CD14-positive monocyte (primary cell): ENCODE measurements at regions not wholly inside any gene's neighbourhood (a gene's known extent, or its start where the extent isn't known, plus 50 kb on each side); places are given as distances from the start of the nearest gene placed in this dataset.

Experiments
- DNase-seq, 3 donors: peaks; one replicate each; pipeline ENCODE4 v3.0.0-alpha.2; 2011 to 2022
- H2AFZ ChIP-seq: 2 replicates; pipeline ENCODE4 v1.6.0; 2012; ENCODE audit warnings: mild to moderate bottlenecking, low read depth, low read length, inconsistent platforms; ENCODE audit not compliant: insufficient read depth, poor library complexity, severe bottlenecking
- H3K27ac ChIP-seq, 2 donors: 1 replicate in 1 of 2; 2 replicates in 1 of 2; pipeline ENCODE4 v1.5.1; 2012 to 2013; ENCODE audit warnings: low read length in 2 of 2, control low read depth in 1 of 2, inconsistent platforms in 1 of 2, low read depth in 1 of 2, mild to moderate bottlenecking in 1 of 2
- H3K27me3 ChIP-seq, 2 donors: one replicate each; pipeline versions ENCODE4 v1.6.0 to v1.6.1; 2011 to 2013; ENCODE audit warnings: low read length in 2 of 2; ENCODE audit not compliant: control insufficient read depth in 2 of 2, insufficient read depth in 2 of 2
- H3K36me3 ChIP-seq, 2 donors: replicated peaks in 1 of 2; 1 replicate in 1 of 2; 2 replicates in 1 of 2; pipeline versions ENCODE4 v1.5.1 to v1.6.1; 2012 to 2013; ENCODE audit warnings: low read length in 2 of 2, control low read depth in 1 of 2, inconsistent platforms in 1 of 2, mild to moderate bottlenecking in 1 of 2; ENCODE audit not compliant: insufficient read depth in 2 of 2, control insufficient read depth in 1 of 2
- H3K4me1 ChIP-seq, 2 donors: 1 replicate in 1 of 2; 2 replicates in 1 of 2; pipeline versions ENCODE4 v1.5.1 to v1.6.1; 2012 to 2013; ENCODE audit warnings: low read length in 2 of 2, control low read depth in 1 of 2, inconsistent platforms in 1 of 2, mild to moderate bottlenecking in 1 of 2, moderate library complexity in 1 of 2; ENCODE audit not compliant: insufficient read depth in 2 of 2, control insufficient read depth in 1 of 2
- H3K4me2 ChIP-seq: replicated peaks from 2 replicates; pipeline ENCODE3; 2012; ENCODE audit warnings: low read length, moderate library complexity, mild to moderate bottlenecking; ENCODE audit not compliant: poor library complexity, severe bottlenecking; ENCODE audit errors: extremely low read depth
- H3K4me3 ChIP-seq, 3 experiments: fragments of 200-600 bp in 1 of 3; sonication (generic) in 1 of 3; replicated peaks in 1 of 3; 1 replicate in 2 of 3; 2 replicates in 1 of 3; pipeline ENCODE4 v1.5.1; 2011 to 2013; ENCODE audit warnings: low read length in 3 of 3, mild to moderate bottlenecking in 3 of 3, control low read depth in 2 of 3, low read depth in 2 of 3, inconsistent platforms in 1 of 3, moderate library complexity in 1 of 3
- H3K79me2 ChIP-seq: 2 replicates; pipeline ENCODE4 v1.6.0; 2012; ENCODE audit warnings: mild to moderate bottlenecking, control low read depth, inconsistent platforms, low read length, moderate library complexity; ENCODE audit not compliant: insufficient read depth
- H3K9ac ChIP-seq: 2 replicates; pipeline ENCODE4 v1.6.0; 2017; ENCODE audit warnings: low read length, mild to moderate bottlenecking; ENCODE audit not compliant: insufficient read depth, poor library complexity, severe bottlenecking
- H3K9me3 ChIP-seq, 2 donors: replicated peaks in 1 of 2; 1 replicate in 1 of 2; 2 replicates in 1 of 2; pipeline versions ENCODE4 v1.5.1 to v1.6.1; 2012 to 2013; ENCODE audit warnings: low read length in 2 of 2, control low read depth in 1 of 2; ENCODE audit not compliant: control insufficient read depth in 1 of 2, insufficient read depth in 1 of 2
- H4K20me1 ChIP-seq: 2 replicates; pipeline ENCODE4 v1.6.0; 2012; ENCODE audit warnings: mild to moderate bottlenecking, low read length, control low read depth, moderate library complexity; ENCODE audit not compliant: insufficient read depth
- H3K27ac Mint-ChIP-seq, 7 donors: one replicate each; pipeline ENCODE4 v1.8.0; 2020; ENCODE audit warnings: mild to moderate bottlenecking in 7 of 7, mixed read lengths in 7 of 7, moderate library complexity in 6 of 7, inconsistent platforms in 2 of 7
- H3K27me3 Mint-ChIP-seq, 3 donors: one replicate each; pipeline ENCODE4 v1.8.0; 2021 to 2022; ENCODE audit warnings: low read depth in 3 of 3, mild to moderate bottlenecking in 3 of 3, mixed read lengths in 3 of 3, moderate library complexity in 3 of 3, inconsistent platforms in 1 of 3
- H3K36me3 Mint-ChIP-seq, 2 donors: one replicate each; pipeline ENCODE4 v1.8.0; 2020; ENCODE audit warnings: mixed read lengths in 2 of 2, inconsistent platforms in 1 of 2, mild to moderate bottlenecking in 1 of 2
- H3K4me1 Mint-ChIP-seq: one replicate; pipeline ENCODE4 v1.8.0; 2020; ENCODE audit warnings: mild to moderate bottlenecking, mixed read lengths
- H3K4me3 Mint-ChIP-seq, 2 donors: one replicate each; pipeline ENCODE4 v1.8.0; 2020; ENCODE audit warnings: mild to moderate bottlenecking in 2 of 2, mixed read lengths in 2 of 2, moderate library complexity in 1 of 2
- H3K9me3 Mint-ChIP-seq, 7 donors: one replicate each; pipeline ENCODE4 v1.8.0; 2020 to 2022; ENCODE audit warnings: mixed read lengths in 7 of 7, mild to moderate bottlenecking in 6 of 7, moderate library complexity in 6 of 7, inconsistent platforms in 2 of 7
- WGBS: methylation state at CpG from one replicate; pipeline ENCODE4 v1.1.5; 2013; ENCODE audit warnings: missing lambda C conversion rate; ENCODE audit not compliant: insufficient coverage; 5-methylcytosine and 5-hydroxymethylcytosine counted together
- intact Hi-C, 2 donors: fragments of 100-400 bp; cut with micrococcal nuclease; formaldehyde crosslinking; loops; one replicate each; pipeline versions ENCODE4 v1.15.0 to v1.15.1; 2023
- TF ChIP-seq, protein P1 (sequence below): fragments of 200-600 bp; IDR thresholded peaks from one replicate; pipeline ENCODE4 v1.8.0; 2022; ENCODE audit warnings: antibody characterized with exemption, mild to moderate bottlenecking

DNA sequence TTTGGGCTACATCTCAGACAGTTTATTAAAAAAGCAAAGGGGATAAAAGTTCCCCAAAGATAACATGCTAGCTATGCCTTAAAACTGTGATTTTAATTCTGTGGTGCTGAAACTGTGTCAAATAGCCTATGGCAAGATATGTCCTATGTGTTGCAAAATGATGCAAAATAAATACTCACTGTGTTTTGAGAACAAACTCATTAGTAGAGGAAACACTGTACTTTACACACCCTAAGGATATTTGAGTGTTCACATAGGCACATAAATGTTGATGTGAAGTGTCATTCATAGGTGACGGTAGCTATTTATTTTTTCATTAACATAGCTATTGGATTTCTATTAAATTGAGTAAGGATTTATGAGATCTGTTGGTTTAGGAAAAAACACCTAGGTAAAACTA, 351.9 kb downstream of the FAT4 start:
- Histone ChIP-seq H3K27me3 (no peaks in the 10 kb centered on the region), H3K27ac (no peak overlapping the region), H3K9ac (no peak overlapping the region), H3K4me3 (no peak overlapping the region), H3K4me1 (no peaks in the 10 kb centered on the region), H3K79me2 (no peaks in the 10 kb centered on the region), H3K4me2 (no peak overlapping the region), H4K20me1 (no peaks in the 10 kb centered on the region), H2AFZ (no peak overlapping the region), H3K36me3 (no peaks in the 10 kb centered on the region), H3K9me3 (peaks cover 4 to 8% of the 10 kb centered on the region in 2 donors)
- no CpG with 5 or more reads among the region's 1 CpG for WGBS
- no peak for DNase-seq
- intact Hi-C loops, result no loop called here
- no peaks in the 10 kb centered on the region for H3K4me1 Mint-ChIP-seq
- TF ChIP-seq, protein P1, sequence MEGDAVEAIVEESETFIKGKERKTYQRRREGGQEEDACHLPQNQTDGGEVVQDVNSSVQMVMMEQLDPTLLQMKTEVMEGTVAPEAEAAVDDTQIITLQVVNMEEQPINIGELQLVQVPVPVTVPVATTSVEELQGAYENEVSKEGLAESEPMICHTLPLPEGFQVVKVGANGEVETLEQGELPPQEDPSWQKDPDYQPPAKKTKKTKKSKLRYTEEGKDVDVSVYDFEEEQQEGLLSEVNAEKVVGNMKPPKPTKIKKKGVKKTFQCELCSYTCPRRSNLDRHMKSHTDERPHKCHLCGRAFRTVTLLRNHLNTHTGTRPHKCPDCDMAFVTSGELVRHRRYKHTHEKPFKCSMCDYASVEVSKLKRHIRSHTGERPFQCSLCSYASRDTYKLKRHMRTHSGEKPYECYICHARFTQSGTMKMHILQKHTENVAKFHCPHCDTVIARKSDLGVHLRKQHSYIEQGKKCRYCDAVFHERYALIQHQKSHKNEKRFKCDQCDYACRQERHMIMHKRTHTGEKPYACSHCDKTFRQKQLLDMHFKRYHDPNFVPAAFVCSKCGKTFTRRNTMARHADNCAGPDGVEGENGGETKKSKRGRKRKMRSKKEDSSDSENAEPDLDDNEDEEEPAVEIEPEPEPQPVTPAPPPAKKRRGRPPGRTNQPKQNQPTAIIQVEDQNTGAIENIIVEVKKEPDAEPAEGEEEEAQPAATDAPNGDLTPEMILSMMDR, result no peak
- H3K27me3 Mint-ChIP-seq, result no peaks in the 10 kb centered on the region
- H3K4me3 Mint-ChIP-seq, result no peak overlapping the region
- H3K36me3 Mint-ChIP-seq, result no peaks in the 10 kb centered on the region
- no peak overlapping the region for H3K27ac Mint-ChIP-seq
- H3K9me3 Mint-ChIP-seq, result peaks cover 0 to 14% (median 6%) of the 10 kb centered on the region in 7 donors

DNA sequence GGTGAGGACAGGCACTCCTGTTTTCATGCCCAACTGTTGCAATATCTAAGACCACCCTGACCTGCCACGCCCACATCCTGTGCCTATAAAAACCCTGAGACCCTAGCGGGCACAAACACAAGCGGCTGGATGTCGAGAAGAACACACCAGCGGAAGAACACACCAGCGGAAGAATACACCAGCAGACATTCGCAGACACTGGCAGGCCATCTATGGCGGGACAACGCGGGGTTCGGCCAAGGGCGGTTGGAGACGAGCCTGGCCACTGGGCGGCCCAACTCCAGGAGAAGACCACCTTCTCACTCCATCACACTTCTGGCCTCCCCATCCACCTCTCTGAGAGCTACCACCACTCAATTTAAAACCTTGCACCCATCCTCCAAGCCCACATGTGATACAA, 361.4 kb downstream of the FAT4 start:
- no peak for DNase-seq
- no peak overlapping the region for H3K9ac ChIP-seq
- TF ChIP-seq, protein P1, result no peak
- no peaks in the 10 kb centered on the region for H3K36me3 ChIP-seq
- H3K36me3 Mint-ChIP-seq, result no peaks in the 10 kb centered on the region
- intact Hi-C loops, result no loop called here
- no peak overlapping the region for H2AFZ ChIP-seq
- no peaks in the 10 kb centered on the region for H3K27me3 ChIP-seq
- no peaks in the 10 kb centered on the region for H4K20me1 ChIP-seq
- no peak overlapping the region for H3K4me3 ChIP-seq
- H3K4me2 ChIP-seq, result no peak overlapping the region
- no peaks in the 10 kb centered on the region for H3K27me3 Mint-ChIP-seq
- no peaks in the 10 kb centered on the region for H3K79me2 ChIP-seq
- no peaks in the 10 kb centered on the region for H3K4me1 ChIP-seq
- no peak overlapping the region for H3K4me3 Mint-ChIP-seq
- peaks cover 0 to 8% of the 10 kb centered on the region in 2 donors for H3K9me3 ChIP-seq
- peaks cover 0 to 15% (median 9%) of the 10 kb centered on the region in 7 donors for H3K9me3 Mint-ChIP-seq
- H3K27ac ChIP-seq, result no peak overlapping the region
- 97% methylated on average over 14 of the region's 14 CpGs for WGBS
- H3K4me1 Mint-ChIP-seq, result no peaks in the 10 kb centered on the region
- peak overlapping the region in 1 of 7 donors; percentile 61 for H3K27ac Mint-ChIP-seq
